Activated T-helper 17 cell treated with anti-CD3 and anti-CD28 coated beads, Interleukin-2, amount 50 U/mL, for 72 hours (primary cell): ENCODE measurements at regions not wholly inside any gene's neighbourhood (a gene's known extent, or its start where the extent isn't known, plus 50 kb on each side); places are given as distances from the start of the nearest gene placed in this dataset.
"Not testable (repeated sequence)": the region's sequence is repeated elsewhere in the genome, so short reads cannot be mapped to it uniquely, and the experiment has no call there.

Source experiments
- ATAC-seq: fragments of 150-1000 bp; cut with Tn5 transposase; replicated peaks from 2 replicates; pipeline ENCODE4 v1.10.0; 2021; ENCODE audit warnings: mild to moderate bottlenecking, moderate library complexity
- H3K27ac Mint-ChIP-seq: one replicate; pipeline ENCODE4 v1.8.0; 2022; ENCODE audit warnings: mixed read lengths
- H3K27me3 Mint-ChIP-seq: one replicate; pipeline ENCODE4 v1.8.0; 2022; ENCODE audit warnings: mixed read lengths
- H3K36me3 Mint-ChIP-seq: one replicate; pipeline ENCODE4 v1.8.0; 2022; ENCODE audit warnings: low read depth, mild to moderate bottlenecking, mixed read lengths
- H3K4me1 Mint-ChIP-seq: one replicate; pipeline ENCODE4 v1.8.0; 2022; ENCODE audit warnings: mixed read lengths
- H3K4me3 Mint-ChIP-seq: one replicate; pipeline ENCODE4 v1.8.0; 2022; ENCODE audit warnings: mild to moderate bottlenecking, mixed read lengths
- H3K9me3 Mint-ChIP-seq: one replicate; pipeline ENCODE4 v1.8.0; 2022; ENCODE audit warnings: mixed read lengths

GRCh38 chr12:115869604-115870003 is 407.9 kb downstream of the MED13L start:
- H3K36me3 Mint-ChIP-seq, result no peaks in the 10 kb centered on the region
- no peaks in the 10 kb centered on the region for H3K9me3 Mint-ChIP-seq
- H3K27ac Mint-ChIP-seq, result no peak overlapping the region
- peaks cover 38% of the 10 kb centered on the region for H3K27me3 Mint-ChIP-seq
- no peak overlapping the region for H3K4me3 Mint-ChIP-seq
- ATAC-seq, result no peak
- no peaks in the 10 kb centered on the region for H3K4me1 Mint-ChIP-seq

- H3K27ac Mint-ChIP-seq, result no peak overlapping the region
- H3K27me3 Mint-ChIP-seq, result peaks cover 32% of the 10 kb centered on the region
- no peaks in the 10 kb centered on the region for H3K36me3 Mint-ChIP-seq
- no peaks in the 10 kb centered on the region for H3K9me3 Mint-ChIP-seq
- no peak for ATAC-seq
- no peak overlapping the region for H3K4me3 Mint-ChIP-seq
- H3K4me1 Mint-ChIP-seq, result no peaks in the 10 kb centered on the region
These were observed 408.9 kb downstream of the MED13L start for GRCh38 chr12:115868624-115869023.

- Mint-ChIP-seq H3K27ac (no peak overlapping the region), H3K9me3 (no peaks in the 10 kb centered on the region), H3K36me3 (no peaks in the 10 kb centered on the region), H3K4me1 (no peaks in the 10 kb centered on the region), H3K4me3 (no peak overlapping the region), H3K27me3 (peaks cover 30% of the 10 kb centered on the region)
- no peak for ATAC-seq
These were observed 409.6 kb downstream of the MED13L start for GRCh38 chr12:115867854-115868253.

- no peak overlapping the region for H3K4me3 Mint-ChIP-seq
- H3K9me3 Mint-ChIP-seq, result no peaks in the 10 kb centered on the region
- H3K36me3 Mint-ChIP-seq, result no peaks in the 10 kb centered on the region
- H3K27ac Mint-ChIP-seq, result no peak overlapping the region
- no peaks in the 10 kb centered on the region for H3K4me1 Mint-ChIP-seq
- H3K27me3 Mint-ChIP-seq, result peaks cover 32% of the 10 kb centered on the region
- no peak for ATAC-seq
These were observed 410.5 kb downstream of the MED13L start for GRCh38 chr12:115866909-115867525.

GRCh38 chr12:115866281-115866680 is 411.2 kb downstream of the MED13L start:
- H3K27me3 Mint-ChIP-seq, result peaks cover 34% of the 10 kb centered on the region
- not testable (repeated sequence) for ATAC-seq, H3K9me3 Mint-ChIP-seq

GRCh38 chr12:115864396-115864795 is 413.1 kb downstream of the MED13L start:
- Mint-ChIP-seq H3K27me3 (peaks cover 30% of the 10 kb centered on the region), H3K27ac (no peak overlapping the region), H3K36me3 (no peaks in the 10 kb centered on the region), H3K9me3 (no peaks in the 10 kb centered on the region), H3K4me3 (no peak overlapping the region), H3K4me1 (no peaks in the 10 kb centered on the region)
- ATAC-seq, result no peak

More at GRCh38 chr12:115866281-115866680, 411.2 kb downstream of the MED13L start:
- H3K27ac Mint-ChIP-seq, H3K4me1 Mint-ChIP-seq, H3K36me3 Mint-ChIP-seq, H3K4me3 Mint-ChIP-seq: not testable (repeated sequence)

GRCh38 chr12:115860619-115861018 is 416.9 kb downstream of the MED13L start:
- no peak overlapping the region for H3K4me3 Mint-ChIP-seq
- peaks cover 27% of the 10 kb centered on the region for H3K27me3 Mint-ChIP-seq
- H3K27ac Mint-ChIP-seq, result no peak overlapping the region
- no peaks in the 10 kb centered on the region for H3K36me3 Mint-ChIP-seq
- no peaks in the 10 kb centered on the region for H3K9me3 Mint-ChIP-seq
- no peaks in the 10 kb centered on the region for H3K4me1 Mint-ChIP-seq
- no peak for ATAC-seq

- no peak for ATAC-seq
- no peaks in the 10 kb centered on the region for H3K36me3 Mint-ChIP-seq
- H3K27ac Mint-ChIP-seq, result no peak overlapping the region
- H3K27me3 Mint-ChIP-seq, result peaks cover 27% of the 10 kb centered on the region
- no peaks in the 10 kb centered on the region for H3K4me1 Mint-ChIP-seq
- no peak overlapping the region for H3K4me3 Mint-ChIP-seq
- H3K9me3 Mint-ChIP-seq, result no peaks in the 10 kb centered on the region
These were observed 418.3 kb downstream of the MED13L start for GRCh38 chr12:115859231-115859630.

GRCh38 chr12:115857923-115858322 is 419.6 kb downstream of the MED13L start:
- no peaks in the 10 kb centered on the region for H3K4me1 Mint-ChIP-seq
- H3K27ac Mint-ChIP-seq, result no peak overlapping the region
- H3K4me3 Mint-ChIP-seq, result no peak overlapping the region
- no peaks in the 10 kb centered on the region for H3K9me3 Mint-ChIP-seq
- ATAC-seq, result no peak
- H3K27me3 Mint-ChIP-seq, result peaks cover 28% of the 10 kb centered on the region
- no peaks in the 10 kb centered on the region for H3K36me3 Mint-ChIP-seq

GRCh38 chr12:115857160-115857920 is 420.2 kb downstream of the MED13L start:
- H3K4me1 Mint-ChIP-seq, result no peaks in the 10 kb centered on the region
- H3K4me3 Mint-ChIP-seq, result no peak overlapping the region
- no peak for ATAC-seq
- H3K9me3 Mint-ChIP-seq, result no peaks in the 10 kb centered on the region
- no peaks in the 10 kb centered on the region for H3K36me3 Mint-ChIP-seq
- peaks cover 27% of the 10 kb centered on the region for H3K27me3 Mint-ChIP-seq
- no peak overlapping the region for H3K27ac Mint-ChIP-seq

GRCh38 chr12:115852054-115852453 is 425.4 kb downstream of the MED13L start:
- H3K27ac Mint-ChIP-seq, result no peak overlapping the region
- H3K36me3 Mint-ChIP-seq, result no peaks in the 10 kb centered on the region
- H3K9me3 Mint-ChIP-seq, result peaks cover 5% of the 10 kb centered on the region
- no peak for ATAC-seq
- H3K27me3 Mint-ChIP-seq, result peaks cover 19% of the 10 kb centered on the region
- no peak overlapping the region for H3K4me3 Mint-ChIP-seq
- H3K4me1 Mint-ChIP-seq, result no peaks in the 10 kb centered on the region

- no peak for ATAC-seq
- Mint-ChIP-seq H3K27me3 (peaks cover 16% of the 10 kb centered on the region), H3K4me1 (no peaks in the 10 kb centered on the region), H3K27ac (no peak overlapping the region), H3K4me3 (no peak overlapping the region), H3K9me3 (peaks cover 7% of the 10 kb centered on the region), H3K36me3 (no peaks in the 10 kb centered on the region)
These were observed 426.5 kb downstream of the MED13L start for GRCh38 chr12:115850957-115851356.

- Mint-ChIP-seq H3K27ac (no peak overlapping the region), H3K4me1 (no peaks in the 10 kb centered on the region)
- ATAC-seq, result no peak
These were observed 428.1 kb downstream of the MED13L start for GRCh38 chr12:115849262-115849943.

GRCh38 chr12:115847398-115847797 is 430.1 kb downstream of the MED13L start:
- peaks cover 11% of the 10 kb centered on the region for H3K27me3 Mint-ChIP-seq
- peaks cover 10% of the 10 kb centered on the region for H3K9me3 Mint-ChIP-seq
- no peak overlapping the region for H3K4me3 Mint-ChIP-seq
- H3K36me3 Mint-ChIP-seq, result no peaks in the 10 kb centered on the region
- H3K27ac Mint-ChIP-seq, result no peak overlapping the region
- H3K4me1 Mint-ChIP-seq, result no peaks in the 10 kb centered on the region
- no peak for ATAC-seq

More at GRCh38 chr12:115849262-115849943, 428.1 kb downstream of the MED13L start:
- Mint-ChIP-seq H3K9me3 (peaks cover 10% of the 10 kb centered on the region), H3K27me3 (peaks cover 16% of the 10 kb centered on the region), H3K4me3 (no peak overlapping the region), H3K36me3 (no peaks in the 10 kb centered on the region)

- Mint-ChIP-seq H3K27me3 (peaks cover 7% of the 10 kb centered on the region), H3K4me1 (no peaks in the 10 kb centered on the region), H3K4me3 (no peak overlapping the region), H3K9me3 (peaks cover 10% of the 10 kb centered on the region), H3K36me3 (no peaks in the 10 kb centered on the region), H3K27ac (no peak overlapping the region)
- ATAC-seq, result no peak
These were observed 431.0 kb downstream of the MED13L start for GRCh38 chr12:115846516-115846915.
